ENCODE measurements at regions not wholly inside any gene's neighbourhood (a gene's known extent, or its start where the extent isn't known, plus 50 kb on each side); places are given as distances from the start of the nearest gene placed in this dataset.

DNA sequence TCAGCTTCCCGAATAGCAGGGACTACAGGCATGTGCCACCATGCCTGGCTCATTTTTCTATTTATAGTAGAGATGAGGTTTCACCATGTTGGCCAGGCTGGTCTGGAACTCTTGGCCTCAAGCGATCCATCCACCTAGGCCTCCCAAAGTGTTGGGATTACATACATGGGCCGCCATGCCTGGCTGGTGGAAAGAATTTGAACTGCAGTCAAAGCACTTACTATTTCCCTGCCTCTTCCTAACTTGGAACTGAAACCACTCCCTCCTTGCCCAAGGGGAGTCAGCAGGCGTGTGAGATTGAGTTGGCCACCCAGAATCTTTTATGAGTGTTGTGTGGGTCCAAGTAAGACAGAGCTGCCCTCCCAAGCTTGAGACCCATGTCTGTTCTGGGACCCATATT, 86.1 kb upstream of the PTPN3 start:
- TF ChIP-seq POLR2AphosphoS5 (IDR thresholded peaks at IDR 0.05) = no peak
- TF ChIP-seq, protein P1, sequence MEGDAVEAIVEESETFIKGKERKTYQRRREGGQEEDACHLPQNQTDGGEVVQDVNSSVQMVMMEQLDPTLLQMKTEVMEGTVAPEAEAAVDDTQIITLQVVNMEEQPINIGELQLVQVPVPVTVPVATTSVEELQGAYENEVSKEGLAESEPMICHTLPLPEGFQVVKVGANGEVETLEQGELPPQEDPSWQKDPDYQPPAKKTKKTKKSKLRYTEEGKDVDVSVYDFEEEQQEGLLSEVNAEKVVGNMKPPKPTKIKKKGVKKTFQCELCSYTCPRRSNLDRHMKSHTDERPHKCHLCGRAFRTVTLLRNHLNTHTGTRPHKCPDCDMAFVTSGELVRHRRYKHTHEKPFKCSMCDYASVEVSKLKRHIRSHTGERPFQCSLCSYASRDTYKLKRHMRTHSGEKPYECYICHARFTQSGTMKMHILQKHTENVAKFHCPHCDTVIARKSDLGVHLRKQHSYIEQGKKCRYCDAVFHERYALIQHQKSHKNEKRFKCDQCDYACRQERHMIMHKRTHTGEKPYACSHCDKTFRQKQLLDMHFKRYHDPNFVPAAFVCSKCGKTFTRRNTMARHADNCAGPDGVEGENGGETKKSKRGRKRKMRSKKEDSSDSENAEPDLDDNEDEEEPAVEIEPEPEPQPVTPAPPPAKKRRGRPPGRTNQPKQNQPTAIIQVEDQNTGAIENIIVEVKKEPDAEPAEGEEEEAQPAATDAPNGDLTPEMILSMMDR (IDR thresholded peaks at IDR 0.05) = no peak
- TF ChIP-seq EP300 (IDR thresholded peaks at IDR 0.05) = no peak
- no peak for TF ChIP-seq POLR2A (IDR thresholded peaks at IDR 0.05)
